DOHH2 (cell line): ENCODE measurements at regions not wholly inside any gene's neighbourhood (a gene's known extent, or its start where the extent isn't known, plus 50 kb on each side); places are given as distances from the start of the nearest gene placed in this dataset.

Experiments used
- CTCF ChIP-seq: fragments of 200-600 bp; sonication (generic); IDR thresholded peaks from one replicate; pipeline ENCODE4 v1.5.1; 2014; ENCODE audit warnings: antibody characterized with exemption, mild to moderate bottlenecking, low read depth, low read length; ENCODE audit not compliant: poor library complexity, severe bottlenecking
- EZH2phosphoT487 ChIP-seq: fragments of 200-600 bp; sonication (generic); IDR thresholded peaks from 2 replicates; pipeline ENCODE4 v1.6.1; 2017; ENCODE audit warnings: borderline replicate concordance, mild to moderate bottlenecking, antibody characterized with exemption, low read length, moderate library complexity, mixed read lengths

GRCh38 chr5:154612666-154613065 lies 134.6 kb upstream of the HAND1 start:
- no peak for TF ChIP-seq CTCF
- TF ChIP-seq EZH2phosphoT487: no peak
